ENCODE measurements at regions not wholly inside any gene's neighbourhood (a gene's known extent, or its start where the extent isn't known, plus 50 kb on each side); places are given as distances from the start of the nearest gene placed in this dataset.

GRCh38 chr22:27455526-27455925, 346.0 kb downstream of the MN1 start:
- TF ChIP-seq POLR2A (IDR thresholded peaks at IDR 0.05) (no peak), CTCF (IDR thresholded peaks at IDR 0.05) (no peak)

All from adrenal gland (tissue), 5 donors.